ENCODE measurements at regions not wholly inside any gene's neighbourhood (a gene's known extent, or its start where the extent isn't known, plus 50 kb on each side); places are given as distances from the start of the nearest gene placed in this dataset.

DNA sequence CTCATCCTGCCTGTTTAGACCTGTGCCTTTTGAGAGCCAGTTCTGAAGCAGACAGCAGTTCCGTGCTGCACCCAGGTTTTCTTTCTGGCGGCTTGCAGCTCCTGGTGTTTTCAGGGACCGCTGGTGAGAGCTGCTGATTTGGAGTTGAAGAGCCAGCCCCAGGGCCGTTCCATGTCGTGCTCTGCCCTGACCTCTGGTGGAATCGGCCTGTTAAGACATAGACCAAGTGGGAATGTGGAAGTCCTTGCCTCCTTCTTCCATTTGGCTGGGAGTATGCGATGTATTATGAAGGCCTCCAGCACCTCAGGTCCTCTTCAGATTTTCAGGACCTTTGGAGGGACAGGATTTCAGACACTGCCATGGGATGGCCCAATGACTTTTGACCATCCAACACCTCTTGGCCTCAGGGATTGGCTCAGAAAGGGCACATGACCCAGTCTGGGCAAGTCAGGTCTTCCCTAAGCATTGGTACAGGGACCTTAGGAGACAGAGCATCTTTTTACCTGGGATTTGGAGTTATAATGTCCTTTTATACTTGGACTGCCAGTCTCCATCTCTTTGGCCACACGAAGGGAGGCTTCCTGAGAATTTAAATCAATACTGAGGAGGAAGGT, 136.1 kb upstream of the CLINT1 start:
- TF ChIP-seq, protein P1, sequence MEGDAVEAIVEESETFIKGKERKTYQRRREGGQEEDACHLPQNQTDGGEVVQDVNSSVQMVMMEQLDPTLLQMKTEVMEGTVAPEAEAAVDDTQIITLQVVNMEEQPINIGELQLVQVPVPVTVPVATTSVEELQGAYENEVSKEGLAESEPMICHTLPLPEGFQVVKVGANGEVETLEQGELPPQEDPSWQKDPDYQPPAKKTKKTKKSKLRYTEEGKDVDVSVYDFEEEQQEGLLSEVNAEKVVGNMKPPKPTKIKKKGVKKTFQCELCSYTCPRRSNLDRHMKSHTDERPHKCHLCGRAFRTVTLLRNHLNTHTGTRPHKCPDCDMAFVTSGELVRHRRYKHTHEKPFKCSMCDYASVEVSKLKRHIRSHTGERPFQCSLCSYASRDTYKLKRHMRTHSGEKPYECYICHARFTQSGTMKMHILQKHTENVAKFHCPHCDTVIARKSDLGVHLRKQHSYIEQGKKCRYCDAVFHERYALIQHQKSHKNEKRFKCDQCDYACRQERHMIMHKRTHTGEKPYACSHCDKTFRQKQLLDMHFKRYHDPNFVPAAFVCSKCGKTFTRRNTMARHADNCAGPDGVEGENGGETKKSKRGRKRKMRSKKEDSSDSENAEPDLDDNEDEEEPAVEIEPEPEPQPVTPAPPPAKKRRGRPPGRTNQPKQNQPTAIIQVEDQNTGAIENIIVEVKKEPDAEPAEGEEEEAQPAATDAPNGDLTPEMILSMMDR (IDR thresholded peaks at IDR 0.05) = peak; percentile 83
- Mint-ChIP-seq H3K27ac (ENCODE audit: unreplicated experiment) (no peak overlapping the region), H3K36me3 (ENCODE audit: low read depth) (no peaks in the 10 kb centered on the region), H3K4me1 (ENCODE audit: low read depth) (peaks cover 14% of the 10 kb centered on the region), H3K27me3 (ENCODE audit: low read depth) (no peaks in the 10 kb centered on the region), H3K9me3 (ENCODE audit: low read depth) (peaks cover 3% of the 10 kb centered on the region), H3K4me3 (ENCODE audit: unreplicated experiment) (no peak overlapping the region)
- DNase-seq (ENCODE audit: low spot score) = no peak

DNA sequence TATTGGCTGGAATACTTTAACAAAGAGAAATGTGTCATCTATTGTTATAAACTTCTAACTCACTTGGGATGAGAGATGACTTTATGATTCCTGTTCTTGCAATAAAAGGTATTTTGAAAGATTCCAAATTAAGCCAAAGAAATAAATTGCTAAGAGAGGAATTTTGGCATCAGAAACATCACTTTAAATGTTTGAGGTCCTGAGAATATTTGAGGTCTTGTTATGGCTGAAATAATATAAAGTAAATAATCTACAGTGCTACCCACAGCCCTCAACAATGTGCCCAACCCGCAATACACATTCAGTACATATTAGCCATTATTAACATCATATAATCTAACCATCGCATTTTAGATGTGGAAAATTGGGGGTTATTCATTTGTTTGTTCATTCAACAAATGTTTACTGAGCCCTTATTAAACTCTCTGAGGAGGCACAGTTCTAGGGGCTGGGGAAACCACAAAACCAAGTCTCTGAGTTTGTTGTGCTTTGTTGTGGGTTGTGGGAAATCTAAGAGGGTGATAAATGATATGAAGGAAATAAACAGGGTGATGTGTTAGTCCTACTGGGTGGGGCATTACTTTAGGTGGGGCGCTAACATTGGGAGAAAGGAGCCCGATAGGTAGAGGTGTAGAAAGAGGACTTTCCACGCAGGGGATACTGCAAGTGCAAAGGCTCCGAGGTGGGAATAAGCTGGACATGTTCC, 135.2 kb upstream of the CLINT1 start:
- peaks cover 21% of the 10 kb centered on the region for H3K4me1 Mint-ChIP-seq (ENCODE audit: low read depth)
- no peak overlapping the region for H3K27ac Mint-ChIP-seq (ENCODE audit: unreplicated experiment)
- no peaks in the 10 kb centered on the region for H3K27me3 Mint-ChIP-seq (ENCODE audit: low read depth)
- no peak overlapping the region for H3K4me3 Mint-ChIP-seq (ENCODE audit: unreplicated experiment)
- no peaks in the 10 kb centered on the region for H3K36me3 Mint-ChIP-seq (ENCODE audit: low read depth)
- TF ChIP-seq, protein P1 (IDR thresholded peaks at IDR 0.05) = no peak
- DNase-seq (ENCODE audit: low spot score) = no peak
- peaks cover 3% of the 10 kb centered on the region for H3K9me3 Mint-ChIP-seq (ENCODE audit: low read depth)

DNA sequence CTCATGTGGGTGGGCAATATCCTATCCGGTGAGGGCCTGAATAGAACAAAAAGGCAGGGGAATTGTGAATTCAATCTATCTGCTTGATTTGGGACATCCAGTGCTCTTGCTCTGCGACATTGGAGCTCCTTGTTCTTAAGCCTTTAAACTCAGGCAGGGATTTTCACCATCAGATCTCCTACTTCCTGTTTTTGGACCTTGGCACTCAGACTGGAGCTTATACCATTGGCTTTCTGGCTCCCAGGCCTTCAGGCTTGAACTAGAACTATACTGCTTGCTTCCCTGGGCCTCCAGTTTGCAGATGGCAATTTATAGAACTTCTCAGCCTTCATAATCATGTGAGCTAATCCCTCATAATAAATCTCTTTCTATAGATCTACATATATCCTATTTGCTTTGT, 134.3 kb upstream of the CLINT1 start:
- H3K4me3 Mint-ChIP-seq (ENCODE audit: unreplicated experiment) = no peak overlapping the region
- no peaks in the 10 kb centered on the region for H3K27me3 Mint-ChIP-seq (ENCODE audit: low read depth)
- H3K9me3 Mint-ChIP-seq (ENCODE audit: low read depth) = peaks cover under 1% of the 10 kb centered on the region
- H3K4me1 Mint-ChIP-seq (ENCODE audit: low read depth) = peaks cover 20% of the 10 kb centered on the region
- TF ChIP-seq, protein P1 (IDR thresholded peaks at IDR 0.05) = no peak
- no peak overlapping the region for H3K27ac Mint-ChIP-seq (ENCODE audit: unreplicated experiment)
- no peak for DNase-seq (ENCODE audit: low spot score)
- H3K36me3 Mint-ChIP-seq (ENCODE audit: low read depth) = no peaks in the 10 kb centered on the region

DNA sequence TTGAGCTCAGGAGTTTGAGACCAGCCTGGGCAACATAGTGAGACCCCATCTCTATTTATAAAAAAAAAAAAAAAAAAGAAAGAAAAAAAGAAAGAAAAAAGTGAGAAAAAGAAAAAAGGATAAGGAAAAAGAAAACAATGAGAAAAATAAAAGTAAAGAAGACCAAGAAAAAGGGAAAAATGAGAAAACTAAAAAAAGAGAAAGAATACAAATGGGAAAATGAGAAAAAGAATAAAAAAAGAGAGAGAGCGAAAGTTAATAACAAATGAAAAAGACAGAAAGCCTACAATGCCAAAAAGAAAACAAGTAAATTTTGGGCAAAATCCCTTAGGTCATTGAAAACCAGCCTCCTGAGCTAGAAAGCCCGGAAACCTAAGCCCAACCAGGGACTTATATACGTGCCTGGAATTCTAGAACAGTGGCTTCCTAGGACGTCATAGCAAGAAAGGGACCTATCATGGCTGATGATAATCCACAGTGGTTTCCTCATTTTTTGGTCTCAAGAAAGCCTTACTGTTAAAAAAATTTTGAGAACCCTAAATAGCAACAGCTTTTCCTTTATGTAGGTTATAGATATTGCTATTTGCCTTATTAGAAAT, 131.7 kb upstream of the CLINT1 start:
- no peaks in the 10 kb centered on the region for H3K36me3 Mint-ChIP-seq (ENCODE audit: low read depth)
- no peaks in the 10 kb centered on the region for H3K9me3 Mint-ChIP-seq (ENCODE audit: low read depth)
- DNase-seq (ENCODE audit: low spot score) = no peak
- no peak overlapping the region for H3K27ac Mint-ChIP-seq (ENCODE audit: unreplicated experiment)
- TF ChIP-seq, protein P1 (IDR thresholded peaks at IDR 0.05) = no peak
- H3K4me1 Mint-ChIP-seq (ENCODE audit: low read depth) = peaks cover 17% of the 10 kb centered on the region
- H3K4me3 Mint-ChIP-seq (ENCODE audit: unreplicated experiment) = no peak overlapping the region
- no peaks in the 10 kb centered on the region for H3K27me3 Mint-ChIP-seq (ENCODE audit: low read depth)

DNA sequence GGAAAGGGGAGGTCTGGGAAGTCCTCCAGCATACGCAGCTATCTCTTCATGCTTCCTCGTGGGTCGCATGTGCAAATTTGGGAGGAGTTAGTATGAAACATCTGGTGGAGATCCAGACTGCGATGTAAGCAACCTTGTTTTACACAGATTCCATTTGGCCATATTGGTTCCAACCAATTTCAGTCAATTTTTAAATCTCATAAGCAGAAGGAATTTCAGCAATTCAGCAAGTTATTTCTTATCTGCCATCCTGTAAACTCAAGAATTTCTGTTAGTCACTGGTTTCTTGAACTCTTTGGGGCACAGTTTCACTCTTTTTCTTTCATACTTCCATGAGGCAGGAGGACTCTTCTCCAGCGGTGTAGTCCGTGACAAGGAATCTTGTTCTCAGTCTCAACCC, 130.4 kb upstream of the CLINT1 start:
- Mint-ChIP-seq H3K27me3 (ENCODE audit: low read depth) (no peaks in the 10 kb centered on the region), H3K36me3 (ENCODE audit: low read depth) (no peaks in the 10 kb centered on the region)

More for the DNA sequence above, 130.4 kb upstream of the CLINT1 start:
- TF ChIP-seq, protein P1 (IDR thresholded peaks at IDR 0.05) = no peak
- H3K27ac Mint-ChIP-seq (ENCODE audit: unreplicated experiment) = no peak overlapping the region
- H3K9me3 Mint-ChIP-seq (ENCODE audit: low read depth) = no peaks in the 10 kb centered on the region
- DNase-seq (ENCODE audit: low spot score) = no peak
- no peak overlapping the region for H3K4me3 Mint-ChIP-seq (ENCODE audit: unreplicated experiment)
- peaks cover 11% of the 10 kb centered on the region for H3K4me1 Mint-ChIP-seq (ENCODE audit: low read depth)
